ENCODE measurements at regions not wholly inside any gene's neighbourhood (a gene's known extent, or its start where the extent isn't known, plus 50 kb on each side); places are given as distances from the start of the nearest gene placed in this dataset.

DNA sequence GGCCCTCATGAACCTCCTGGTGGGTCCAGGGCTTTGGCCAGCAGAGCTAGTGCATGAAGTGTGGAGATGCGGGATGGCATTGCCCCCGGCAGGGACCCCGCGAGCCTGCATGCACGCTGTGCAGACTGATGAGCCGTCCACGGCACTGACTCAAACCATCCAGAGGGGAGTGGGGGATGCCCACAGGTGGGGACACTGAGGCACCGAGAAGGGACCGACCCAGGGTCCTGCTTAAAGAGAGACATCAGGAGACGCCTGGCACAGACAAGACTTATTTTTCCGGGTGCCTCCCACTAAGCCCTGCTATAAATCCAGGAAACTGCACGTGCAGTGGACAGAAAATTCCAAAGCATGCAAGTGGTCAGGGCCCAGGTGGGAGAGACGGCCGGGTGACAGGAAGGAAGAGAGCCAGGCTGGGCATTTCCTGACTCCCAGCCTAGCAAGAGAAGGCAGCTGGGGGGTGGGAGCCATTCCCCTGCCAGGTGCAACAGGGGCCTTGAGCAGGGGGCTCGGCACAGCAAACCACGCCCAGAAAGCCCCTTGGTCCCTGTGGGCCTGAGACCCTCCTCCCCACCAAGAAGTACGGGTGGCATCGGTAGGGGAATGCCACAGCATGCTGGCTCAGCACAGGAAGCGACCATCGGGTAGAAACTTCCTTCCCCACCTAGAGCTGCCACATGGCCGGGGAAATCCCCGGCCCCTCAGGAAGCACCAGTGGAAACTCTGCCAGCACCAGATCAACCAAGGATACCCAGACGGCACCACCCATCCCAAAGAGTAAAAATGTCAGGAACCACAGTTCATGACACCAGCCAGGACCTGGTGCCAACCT is 91.5 kb downstream of the FOXL3 start:
- Histone ChIP-seq H3K27me3 (replicated peaks; ENCODE audit: control insufficient read depth, insufficient read depth, low read length) (no peaks in the 10 kb centered on the region), H3K36me3 (ENCODE audit: control insufficient read depth, insufficient read depth, low read length) (no peaks in the 10 kb centered on the region), H3K4me3 (replicated peaks; ENCODE audit: low read depth, low read length) (no peak overlapping the region)
- no peak for TF ChIP-seq CTCF (IDR thresholded peaks at IDR 0.05; ENCODE audit: insufficient read depth, low read length, poor library complexity, severe bottlenecking)
- no peak for DNase-seq (ENCODE audit: extremely low read depth, insufficient read length)

GRCh38 chr7:382043-382400 is 92.1 kb downstream of the FOXL3 start:
- no peaks in the 10 kb centered on the region for H3K36me3 ChIP-seq (ENCODE audit: control insufficient read depth, insufficient read depth, low read length)
- TF ChIP-seq CTCF (IDR thresholded peaks at IDR 0.05; ENCODE audit: insufficient read depth, low read length, poor library complexity, severe bottlenecking), result no peak
- no peak for DNase-seq (ENCODE audit: extremely low read depth, insufficient read length)
- no peak overlapping the region for H3K4me3 ChIP-seq (replicated peaks; ENCODE audit: low read depth, low read length)
- H3K27me3 ChIP-seq (replicated peaks; ENCODE audit: control insufficient read depth, insufficient read depth, low read length), result no peaks in the 10 kb centered on the region

- DNase-seq (ENCODE audit: extremely low read depth, insufficient read length), result no peak
- no peaks in the 10 kb centered on the region for H3K36me3 ChIP-seq (ENCODE audit: control insufficient read depth, insufficient read depth, low read length)
Observed at GRCh38 chr7:386385-386784, 96.4 kb downstream of the FOXL3 start.

GRCh38 chr7:387132-388022 is 97.4 kb downstream of the FOXL3 start:
- no peak for DNase-seq (ENCODE audit: extremely low read depth, insufficient read length)
- TF ChIP-seq CTCF (IDR thresholded peaks at IDR 0.05; ENCODE audit: insufficient read depth, low read length, poor library complexity, severe bottlenecking), result no peak
- Histone ChIP-seq H3K27me3 (replicated peaks; ENCODE audit: control insufficient read depth, insufficient read depth, low read length) (no peaks in the 10 kb centered on the region), H3K36me3 (ENCODE audit: control insufficient read depth, insufficient read depth, low read length) (no peaks in the 10 kb centered on the region), H3K4me3 (replicated peaks; ENCODE audit: low read depth, low read length) (no peak overlapping the region)

More at GRCh38 chr7:386385-386784, 96.4 kb downstream of the FOXL3 start:
- H3K27me3 ChIP-seq (replicated peaks; ENCODE audit: control insufficient read depth, insufficient read depth, low read length), result no peaks in the 10 kb centered on the region
- TF ChIP-seq CTCF (IDR thresholded peaks at IDR 0.05; ENCODE audit: insufficient read depth, low read length, poor library complexity, severe bottlenecking), result no peak
- H3K4me3 ChIP-seq (replicated peaks; ENCODE audit: low read depth, low read length), result no peak overlapping the region

- DNase-seq (ENCODE audit: extremely low read depth, insufficient read length), result no peak
- TF ChIP-seq CTCF (IDR thresholded peaks at IDR 0.05; ENCODE audit: insufficient read depth, low read length, poor library complexity, severe bottlenecking), result no peak
- H3K4me3 ChIP-seq (replicated peaks; ENCODE audit: low read depth, low read length), result no peak overlapping the region
- H3K27me3 ChIP-seq (replicated peaks; ENCODE audit: control insufficient read depth, insufficient read depth, low read length), result no peaks in the 10 kb centered on the region
- H3K36me3 ChIP-seq (ENCODE audit: control insufficient read depth, insufficient read depth, low read length), result no peaks in the 10 kb centered on the region
Observed at GRCh38 chr7:388023-388960, 98.3 kb downstream of the FOXL3 start.

Data from GM06990 (cell line).